Endothelial cell of umbilical vein (primary cell): ENCODE measurements at regions not wholly inside any gene's neighbourhood (a gene's known extent, or its start where the extent isn't known, plus 50 kb on each side); places are given as distances from the start of the nearest gene placed in this dataset.

Experiments
- BruUV-seq: library from RNA; stranded (reverse); fragments of 400-500 nt; replicated peaks from 2 replicates; lab custom pipeline; 2021; lab: Mats Ljungman, UMichigan
- CTCF ChIA-PET: fragments of 300-600, 350-600 bp; sonication (Branson Sonifier 250); formaldehyde crosslinking; loops from one replicate; lab custom pipeline; 2021; ENCODE audit warnings: antibody characterized with exemption, inconsistent platforms; lab: Charles Lee
- POLR2A ChIA-PET: fragments of 300-600, 350-600 bp; sonication (Branson Sonifier 250); formaldehyde crosslinking; loops from one replicate; lab custom pipeline; 2021; ENCODE audit warnings: antibody characterized with exemption, inconsistent platforms; lab: Charles Lee
- DNase-seq: peaks from one replicate; pipeline ENCODE4 v3.0.0-alpha.2; 2011; ENCODE audit warnings: low read depth, low spot score
- FAIRE-seq: peaks from 2 replicates; lab custom pipeline; 2011; peaks lifted over from hg19 to GRCh38; lab: Jason Lieb, UNC
- H2AFZ ChIP-seq: 2 replicates; pipeline ENCODE4 v1.6.0; 2012; ENCODE audit warnings: low read depth, low read length, control low read depth, inconsistent platforms
- H3K27ac ChIP-seq: 2 replicates; pipeline ENCODE4 v1.5.1; 2011; ENCODE audit warnings: low read depth, mild to moderate bottlenecking, control low read depth, low read length, moderate library complexity; ENCODE audit not compliant: insufficient read depth
- H3K27me3 ChIP-seq, 2 experiments: 2 replicates each; pipeline versions ENCODE4 v1.6.0 to v1.6.1; 2011; ENCODE audit warnings: low read length in 2 of 2, mixed read lengths in 1 of 2; ENCODE audit not compliant: control insufficient read depth in 2 of 2, insufficient read depth in 2 of 2
- H3K36me3 ChIP-seq, 2 experiments: 2 replicates in 1 of 2; 3 replicates in 1 of 2; pipeline ENCODE4 v1.5.1; 2011; ENCODE audit warnings: low read length in 2 of 2, mild to moderate bottlenecking in 1 of 2, moderate library complexity in 1 of 2; ENCODE audit not compliant: control insufficient read depth in 2 of 2, insufficient read depth in 2 of 2; ENCODE audit errors: extremely low read depth in 1 of 2
- H3K4me1 ChIP-seq: 3 replicates; pipeline ENCODE4 v1.5.1; 2011; ENCODE audit warnings: mild to moderate bottlenecking, low read length; ENCODE audit not compliant: control insufficient read depth, insufficient read depth; ENCODE audit errors: extremely low read depth
- H3K4me2 ChIP-seq: 2 replicates; pipeline ENCODE4 v1.6.1; 2011; ENCODE audit warnings: low read length, control low read depth, mixed read lengths; ENCODE audit not compliant: insufficient read depth
- H3K4me3 ChIP-seq, 3 experiments: fragments of 200-600 bp in 1 of 3; sonication (generic), shearing (Covaris generic) in 1 of 3; replicated peaks in 1 of 3; 2 replicates each; pipeline ENCODE4 v1.5.1; 2011 to 2016; ENCODE audit warnings: control low read depth in 3 of 3, low read length in 3 of 3, mild to moderate bottlenecking in 2 of 3, inconsistent platforms in 1 of 3, low read depth in 1 of 3, moderate library complexity in 1 of 3; ENCODE audit not compliant: insufficient read depth in 1 of 3
- H3K79me2 ChIP-seq: 2 replicates; pipeline ENCODE4 v1.6.0; 2012; ENCODE audit warnings: low read length, inconsistent platforms; ENCODE audit not compliant: control insufficient read depth, insufficient read depth
- H3K9ac ChIP-seq: replicated peaks from 2 replicates; pipeline ENCODE3; 2011; ENCODE audit warnings: low read length, control low read depth; ENCODE audit not compliant: insufficient read depth; ENCODE audit errors: extremely low read depth
- H3K9me1 ChIP-seq: replicated peaks from 3 replicates; pipeline ENCODE4 v1.6.0; 2011; ENCODE audit warnings: mild to moderate bottlenecking, low read length; ENCODE audit not compliant: control insufficient read depth, insufficient read depth; ENCODE audit errors: extremely low read depth
- H3K9me3 ChIP-seq: replicated peaks from 2 replicates; pipeline ENCODE4 v1.5.1; 2012; ENCODE audit warnings: low read length, inconsistent platforms; ENCODE audit not compliant: control insufficient read depth, insufficient read depth
- H4K20me1 ChIP-seq: replicated peaks from 2 replicates; pipeline ENCODE3; 2011; ENCODE audit warnings: mild to moderate bottlenecking, low read length; ENCODE audit not compliant: control insufficient read depth, insufficient read depth; ENCODE audit errors: extremely low read depth
- EZH2 ChIP-seq: IDR thresholded peaks from 2 replicates; pipeline ENCODE4 v1.6.1; 2012; ENCODE audit warnings: borderline replicate concordance, low read depth, mild to moderate bottlenecking, moderate library complexity, low read length, inconsistent platforms; ENCODE audit not compliant: severe bottlenecking
- GATA2 ChIP-seq: IDR thresholded peaks from 2 replicates; pipeline ENCODE4 v1.7.0; 2011; ENCODE audit warnings: low read depth, mild to moderate bottlenecking, moderate library complexity, mixed read lengths, low read length; ENCODE audit not compliant: insufficient read length, insufficient read depth
- JUN ChIP-seq: IDR thresholded peaks from 2 replicates; pipeline ENCODE4 v1.6.1; 2011; ENCODE audit warnings: borderline replicate concordance, low read depth; ENCODE audit not compliant: insufficient read length, insufficient read depth
- MYC ChIP-seq: IDR thresholded peaks from one replicate; pipeline ENCODE4 v1.6.1; 2011; ENCODE audit warnings: mild to moderate bottlenecking, low read depth, low read length
- POLR2A ChIP-seq: IDR thresholded peaks from 2 replicates; pipeline ENCODE4 v1.6.1; 2012; ENCODE audit warnings: low read depth, mild to moderate bottlenecking, control low read depth, low read length
- POLR2AphosphoS5 ChIP-seq: IDR thresholded peaks from 2 replicates; pipeline ENCODE4 v1.6.1; 2012; ENCODE audit warnings: low read depth, mild to moderate bottlenecking, control low read depth, low read length, moderate library complexity; ENCODE audit not compliant: insufficient read depth
- dilution Hi-C: fragments of 300-500 bp; cut with MboI; formaldehyde crosslinking; loops from one replicate; pipeline ENCODE4 v1.15.0; 2019; ENCODE audit warnings: low sequenced_read_pairs; ENCODE audit not compliant: extremely low pct_ligation_motif_present
- intact Hi-C: fragments of 100-400 bp; cut with micrococcal nuclease; formaldehyde crosslinking; loops from one replicate; pipeline ENCODE4 v1.10.0; 2022
- TF ChIP-seq, protein P1 (sequence below), 2 donors: IDR thresholded peaks; 1 replicate in 1 of 2; 2 replicates in 1 of 2; pipeline ENCODE4 v1.5.1; 2011; ENCODE audit warnings: low read length in 2 of 2, mild to moderate bottlenecking in 2 of 2, moderate library complexity in 2 of 2, control low read depth in 1 of 2, inconsistent platforms in 1 of 2, low read depth in 1 of 2; ENCODE audit not compliant: insufficient read depth in 1 of 2; ENCODE audit errors: extremely low read depth in 1 of 2
- TF ChIP-seq, protein P2 (sequence below): IDR thresholded peaks from 2 replicates; pipeline ENCODE4 v1.6.1; 2011; ENCODE audit not compliant: insufficient read depth, insufficient read length

GRCh38 chr11:123253911-123254310, 58.9 kb upstream of the CLMP start:
- CTCF ChIA-PET, result interaction anchor here (0.9 to 2.6 kb wide), 5 partner anchors 7 to 225 kb away, joined by 3 to 11 read pairs (median 4); no protein-coding TSS in a partner anchor
- POLR2A ChIA-PET, result interaction anchor here (0.7 kb wide), 1 partner anchor 109 kb away, joined by 5 read pairs; no protein-coding TSS in a partner anchor

More at GRCh38 chr11:123253911-123254310, 58.9 kb upstream of the CLMP start:
- no peaks in the 10 kb centered on the region for H3K9me3 ChIP-seq
- H3K9me1 ChIP-seq, result no peaks in the 10 kb centered on the region
- no peaks in the 10 kb centered on the region for H3K36me3 ChIP-seq
- no peak overlapping the region for H2AFZ ChIP-seq
- H3K27me3 ChIP-seq, result peaks cover 2 to 4% of the 10 kb centered on the region in 2 experiments
- H4K20me1 ChIP-seq, result no peaks in the 10 kb centered on the region
- BruUV-seq, result no TSS peak
- no peak overlapping the region for H3K4me2 ChIP-seq
- no peaks in the 10 kb centered on the region for H3K79me2 ChIP-seq
- FAIRE-seq, result no peak
- H3K9ac ChIP-seq, result no peak overlapping the region
- no peak overlapping the region for H3K4me3 ChIP-seq
- dilution Hi-C loops (loop anchor here (25.0 kb wide), 1 partner anchor 142 kb away; no protein-coding TSS in a partner anchor), intact Hi-C loops (no loop called here)
- DNase-seq, result no peak
- no peak for TF ChIP-seq EZH2
- TF ChIP-seq JUN, result no peak
- TF ChIP-seq GATA2, result no peak
- TF ChIP-seq POLR2AphosphoS5, result no peak
- TF ChIP-seq, protein P1, sequence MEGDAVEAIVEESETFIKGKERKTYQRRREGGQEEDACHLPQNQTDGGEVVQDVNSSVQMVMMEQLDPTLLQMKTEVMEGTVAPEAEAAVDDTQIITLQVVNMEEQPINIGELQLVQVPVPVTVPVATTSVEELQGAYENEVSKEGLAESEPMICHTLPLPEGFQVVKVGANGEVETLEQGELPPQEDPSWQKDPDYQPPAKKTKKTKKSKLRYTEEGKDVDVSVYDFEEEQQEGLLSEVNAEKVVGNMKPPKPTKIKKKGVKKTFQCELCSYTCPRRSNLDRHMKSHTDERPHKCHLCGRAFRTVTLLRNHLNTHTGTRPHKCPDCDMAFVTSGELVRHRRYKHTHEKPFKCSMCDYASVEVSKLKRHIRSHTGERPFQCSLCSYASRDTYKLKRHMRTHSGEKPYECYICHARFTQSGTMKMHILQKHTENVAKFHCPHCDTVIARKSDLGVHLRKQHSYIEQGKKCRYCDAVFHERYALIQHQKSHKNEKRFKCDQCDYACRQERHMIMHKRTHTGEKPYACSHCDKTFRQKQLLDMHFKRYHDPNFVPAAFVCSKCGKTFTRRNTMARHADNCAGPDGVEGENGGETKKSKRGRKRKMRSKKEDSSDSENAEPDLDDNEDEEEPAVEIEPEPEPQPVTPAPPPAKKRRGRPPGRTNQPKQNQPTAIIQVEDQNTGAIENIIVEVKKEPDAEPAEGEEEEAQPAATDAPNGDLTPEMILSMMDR (IDR thresholded peaks at IDR 0.05; ENCODE audit: extremely low read depth in 1 of 2, insufficient read depth in 1 of 2, low read depth in 1 of 2, low read length in 2 of 2), result no peak
- no peak for TF ChIP-seq POLR2A
- TF ChIP-seq, protein P2, sequence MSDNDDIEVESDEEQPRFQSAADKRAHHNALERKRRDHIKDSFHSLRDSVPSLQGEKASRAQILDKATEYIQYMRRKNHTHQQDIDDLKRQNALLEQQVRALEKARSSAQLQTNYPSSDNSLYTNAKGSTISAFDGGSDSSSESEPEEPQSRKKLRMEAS, result no peak
- TF ChIP-seq MYC, result no peak
- no peak overlapping the region for H3K27ac ChIP-seq
- H3K4me1 ChIP-seq, result no peaks in the 10 kb centered on the region
